ENCODE measurements at regions not wholly inside any gene's neighbourhood (a gene's known extent, or its start where the extent isn't known, plus 50 kb on each side); places are given as distances from the start of the nearest gene placed in this dataset.

DNA sequence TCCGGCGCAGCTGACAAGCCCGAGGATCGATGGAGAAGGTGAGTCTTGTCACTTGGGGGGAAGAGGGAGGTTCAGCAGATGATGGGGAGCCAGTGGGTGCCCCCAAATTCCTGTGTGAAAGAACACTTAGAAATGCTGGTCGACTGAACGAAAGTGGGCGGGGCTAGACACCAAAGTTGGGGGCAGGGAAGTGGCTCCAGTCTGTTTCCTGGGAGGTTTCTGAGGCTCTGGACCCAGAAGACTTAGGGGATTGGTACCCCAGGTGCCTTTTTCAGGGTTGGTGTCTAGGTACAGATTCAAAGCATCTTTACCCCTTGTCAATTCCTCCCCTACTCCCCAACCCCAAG is 278.6 kb downstream of the ZSWIM6 start:
- WGBS, 2 donors = 73 to 88% methylated on average over 7 of the region's 7 CpGs
- no peaks in the 10 kb centered on the region for H3K27me3 ChIP-seq
- intact Hi-C loops (cut with DNase I; ENCODE audit: low total_unique reads) = no loop called here
- H3K9me3 ChIP-seq = no peaks in the 10 kb centered on the region
- no peaks in the 10 kb centered on the region for H3K36me3 ChIP-seq (ENCODE audit: low read depth, missing control alignments)
- H3K4me3 ChIP-seq = no peak overlapping the region
- no peak for TF ChIP-seq POLR2A (IDR thresholded peaks at IDR 0.05)
- TF ChIP-seq, protein P1, sequence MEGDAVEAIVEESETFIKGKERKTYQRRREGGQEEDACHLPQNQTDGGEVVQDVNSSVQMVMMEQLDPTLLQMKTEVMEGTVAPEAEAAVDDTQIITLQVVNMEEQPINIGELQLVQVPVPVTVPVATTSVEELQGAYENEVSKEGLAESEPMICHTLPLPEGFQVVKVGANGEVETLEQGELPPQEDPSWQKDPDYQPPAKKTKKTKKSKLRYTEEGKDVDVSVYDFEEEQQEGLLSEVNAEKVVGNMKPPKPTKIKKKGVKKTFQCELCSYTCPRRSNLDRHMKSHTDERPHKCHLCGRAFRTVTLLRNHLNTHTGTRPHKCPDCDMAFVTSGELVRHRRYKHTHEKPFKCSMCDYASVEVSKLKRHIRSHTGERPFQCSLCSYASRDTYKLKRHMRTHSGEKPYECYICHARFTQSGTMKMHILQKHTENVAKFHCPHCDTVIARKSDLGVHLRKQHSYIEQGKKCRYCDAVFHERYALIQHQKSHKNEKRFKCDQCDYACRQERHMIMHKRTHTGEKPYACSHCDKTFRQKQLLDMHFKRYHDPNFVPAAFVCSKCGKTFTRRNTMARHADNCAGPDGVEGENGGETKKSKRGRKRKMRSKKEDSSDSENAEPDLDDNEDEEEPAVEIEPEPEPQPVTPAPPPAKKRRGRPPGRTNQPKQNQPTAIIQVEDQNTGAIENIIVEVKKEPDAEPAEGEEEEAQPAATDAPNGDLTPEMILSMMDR (IDR thresholded peaks at IDR 0.05) = no peak
- H3K4me1 ChIP-seq = no peaks in the 10 kb centered on the region
- no peak overlapping the region for H3K27ac ChIP-seq
- no peak for DNase-seq

DNA sequence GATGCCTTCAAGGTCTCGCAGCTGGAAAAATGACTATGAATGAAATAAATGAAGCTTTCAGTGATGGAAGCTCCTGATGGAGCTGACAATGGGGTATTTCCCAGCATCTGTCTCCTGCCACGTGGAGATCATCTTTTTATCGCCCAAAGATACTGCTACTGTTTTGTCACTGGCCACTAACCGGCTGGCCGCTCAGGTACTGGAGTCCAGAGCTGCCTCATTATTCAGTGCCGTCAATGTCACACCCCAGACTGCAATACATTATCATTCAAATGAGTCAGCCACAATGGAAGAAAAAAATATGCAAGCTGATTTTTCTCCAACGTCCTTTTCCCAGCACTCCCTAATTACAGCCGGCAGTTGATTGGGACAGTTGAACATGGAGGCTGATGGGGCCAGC is 280.4 kb downstream of the ZSWIM6 start:
- Histone ChIP-seq H3K4me3 (no peak overlapping the region), H3K27me3 (no peaks in the 10 kb centered on the region), H3K4me1 (no peaks in the 10 kb centered on the region), H3K36me3 (ENCODE audit: low read depth, missing control alignments) (no peaks in the 10 kb centered on the region), H3K27ac (no peak overlapping the region), H3K9me3 (no peaks in the 10 kb centered on the region)
- intact Hi-C loops (cut with DNase I; ENCODE audit: low total_unique reads) = no loop called here
- TF ChIP-seq, protein P1 (IDR thresholded peaks at IDR 0.05) = no peak
- no peak for TF ChIP-seq POLR2A (IDR thresholded peaks at IDR 0.05)
- DNase-seq = no peak
- WGBS, 2 donors = 67 to 76% methylated on average over 8 of the region's 8 CpGs

DNA sequence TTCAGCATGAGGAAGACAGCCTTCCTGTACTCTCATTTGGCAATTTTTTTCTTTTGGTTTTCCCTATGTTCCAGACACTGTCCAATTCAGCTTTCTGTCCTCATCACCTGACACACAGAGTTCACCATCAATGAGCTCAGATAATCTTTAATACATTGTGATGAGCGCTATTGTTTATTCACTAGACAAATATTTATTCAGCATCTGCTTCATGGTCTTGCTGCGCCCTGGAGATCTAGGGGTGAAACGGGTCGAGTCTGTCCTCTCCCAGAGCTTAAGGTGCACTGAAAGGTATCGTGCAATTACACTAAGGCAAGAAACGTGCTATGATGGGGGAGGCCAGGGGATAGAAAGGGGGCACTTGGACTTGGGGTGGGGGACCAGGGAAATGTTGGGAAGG is 281.6 kb downstream of the ZSWIM6 start:
- H3K4me1 ChIP-seq = no peaks in the 10 kb centered on the region
- no peak for TF ChIP-seq POLR2A (IDR thresholded peaks at IDR 0.05)
- TF ChIP-seq, protein P1 (IDR thresholded peaks at IDR 0.05) = no peak
- no peaks in the 10 kb centered on the region for H3K9me3 ChIP-seq
- 98% methylated on average over 6 of the region's 6 CpGs for WGBS, 2 donors
- no peaks in the 10 kb centered on the region for H3K27me3 ChIP-seq
- H3K4me3 ChIP-seq = no peak overlapping the region
- H3K27ac ChIP-seq = no peak overlapping the region
- intact Hi-C loops (cut with DNase I; ENCODE audit: low total_unique reads) = no loop called here
- H3K36me3 ChIP-seq (ENCODE audit: low read depth, missing control alignments) = no peaks in the 10 kb centered on the region
- no peak for DNase-seq

DNA sequence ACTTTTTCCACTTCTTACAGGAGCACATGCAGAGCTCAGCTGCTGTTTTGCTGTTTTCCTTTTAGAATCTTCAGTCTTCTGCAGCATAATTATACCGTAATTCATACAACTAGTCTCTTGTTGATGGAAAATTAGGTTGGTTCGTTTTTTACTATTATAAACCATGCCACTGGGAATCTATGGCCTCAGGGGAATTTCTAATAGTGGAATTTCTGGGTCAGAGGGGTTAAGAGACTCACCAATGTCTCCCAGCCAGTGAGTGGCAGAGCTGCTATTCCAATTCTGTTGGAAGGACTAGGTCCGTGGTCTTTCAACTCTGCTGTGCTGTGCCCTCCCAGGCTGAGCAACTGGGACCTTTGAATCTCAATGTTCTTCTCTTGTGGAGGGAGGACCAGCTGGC is 282.5 kb downstream of the ZSWIM6 start:
- intact Hi-C loops (cut with DNase I; ENCODE audit: low total_unique reads) = no loop called here

DNA sequence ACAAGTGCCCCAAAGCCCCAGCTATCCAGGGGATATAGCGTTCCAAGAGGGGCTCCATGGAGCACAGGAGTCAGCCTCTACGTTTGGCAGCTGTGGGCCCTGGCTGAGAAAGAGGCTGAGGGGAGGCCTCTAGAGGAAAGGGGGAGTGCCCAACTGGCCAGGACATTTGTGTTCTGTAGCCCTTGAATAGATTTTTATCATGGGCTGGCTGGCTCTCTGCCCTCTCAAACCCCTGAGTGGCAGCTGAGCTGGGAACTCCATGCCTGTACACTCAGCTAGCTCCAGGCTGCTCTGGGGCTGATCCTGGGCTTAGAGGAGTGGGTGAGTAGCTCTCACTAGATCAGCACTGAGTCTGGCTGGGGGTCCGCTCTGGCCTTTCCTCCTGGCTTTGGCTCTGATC is 285.0 kb downstream of the ZSWIM6 start:
- peak; percentile 42 for DNase-seq
- H3K4me3 ChIP-seq = no peak overlapping the region
- H3K4me1 ChIP-seq = peaks cover 5% of the 10 kb centered on the region
- no peaks in the 10 kb centered on the region for H3K36me3 ChIP-seq (ENCODE audit: low read depth, missing control alignments)
- no peak for TF ChIP-seq POLR2A (IDR thresholded peaks at IDR 0.05)
- TF ChIP-seq, protein P1 (IDR thresholded peaks at IDR 0.05) = no peak
- intact Hi-C loops (cut with DNase I; ENCODE audit: low total_unique reads) = no loop called here
- H3K9me3 ChIP-seq = no peaks in the 10 kb centered on the region
- no peak overlapping the region for H3K27ac ChIP-seq
- 70 to 86% methylated on average over 3 of the region's 3 CpGs for WGBS, 2 donors
- H3K27me3 ChIP-seq = no peaks in the 10 kb centered on the region

More for the DNA sequence above, 282.5 kb downstream of the ZSWIM6 start:
- Histone ChIP-seq H3K9me3 (no peaks in the 10 kb centered on the region), H3K4me3 (no peak overlapping the region), H3K4me1 (no peaks in the 10 kb centered on the region), H3K36me3 (ENCODE audit: low read depth, missing control alignments) (no peaks in the 10 kb centered on the region), H3K27me3 (no peaks in the 10 kb centered on the region), H3K27ac (no peak overlapping the region)
- TF ChIP-seq, protein P1 (IDR thresholded peaks at IDR 0.05) = no peak
- TF ChIP-seq POLR2A (IDR thresholded peaks at IDR 0.05) = no peak
- no peak for DNase-seq
- 74 to 88% methylated on average over 3 of the region's 3 CpGs for WGBS, 2 donors

Data from testis (tissue), 2 donors.